ACHN (cell line): ENCODE measurements at regions not wholly inside any gene's neighbourhood (a gene's known extent, or its start where the extent isn't known, plus 50 kb on each side); places are given as distances from the start of the nearest gene placed in this dataset.

Experiments used
- DNase-seq: peaks from one replicate; pipeline ENCODE4 v3.0.0-alpha.2; 2015
- in situ Hi-C: cut with HindIII; loops from 2 replicates; pipeline ENCODE4 v1.10.0; 2017; ENCODE audit warnings: low sequenced_read_pairs, low pct_ligation_motif_present, low pct_unique_long_range_greater_than_20kb

DNA sequence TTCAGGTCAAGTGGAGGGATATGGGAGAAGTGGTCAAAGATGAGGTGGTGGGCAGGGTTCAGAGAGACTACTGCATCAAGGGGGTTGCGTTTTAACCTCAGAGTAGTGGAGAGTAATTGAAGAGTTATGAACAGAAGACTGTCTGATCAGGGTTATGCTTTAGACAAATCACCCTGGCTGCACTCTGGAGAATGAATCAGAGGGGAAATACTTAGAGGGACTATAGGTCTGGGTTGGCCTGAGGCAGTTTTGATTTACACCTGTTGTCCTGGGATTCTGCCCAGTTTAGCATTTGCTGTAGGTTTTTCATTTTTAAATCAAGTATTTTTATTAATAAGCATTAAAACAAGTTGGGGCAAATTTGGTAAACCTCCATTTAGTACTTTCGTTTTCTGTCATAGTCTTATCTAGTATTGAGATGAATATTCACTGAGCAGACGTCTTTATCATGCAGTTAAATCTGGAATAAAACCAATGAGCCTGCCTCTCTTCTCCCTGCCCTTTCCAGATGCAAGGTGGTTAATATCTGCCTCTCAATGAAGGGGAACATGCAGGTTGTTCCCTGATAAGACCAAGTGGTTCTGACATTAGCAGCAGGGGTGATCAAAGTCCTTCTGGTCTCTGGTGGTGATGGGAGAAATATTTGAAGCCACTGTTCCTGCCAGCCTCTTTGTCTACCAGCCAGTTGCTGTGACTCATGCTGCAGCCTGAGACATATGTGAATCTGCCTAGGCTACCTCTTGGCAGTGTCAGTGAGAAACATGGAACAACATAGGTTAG is 116.0 kb upstream of the RPS6KA3 start:
- no peak for DNase-seq
- in situ Hi-C loops, result no loop called here

DNA sequence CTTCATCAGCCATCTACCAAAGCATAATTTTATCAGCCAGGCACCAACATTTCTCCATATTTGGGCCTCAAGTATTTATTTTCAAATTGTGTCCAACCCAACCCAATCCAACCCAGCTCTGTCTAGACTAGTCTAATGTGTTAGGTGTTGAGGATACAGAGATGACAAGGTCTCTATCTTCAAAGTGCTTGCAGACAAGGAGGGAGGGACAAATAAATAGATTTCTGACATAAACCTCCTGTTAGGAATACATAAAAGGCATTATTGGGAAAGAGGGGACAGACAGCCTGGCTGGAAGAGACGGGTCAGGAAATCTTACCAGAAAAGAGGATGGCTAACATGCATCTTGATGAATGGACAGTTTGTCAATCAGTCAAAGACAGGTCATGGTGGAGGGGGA is 115.4 kb upstream of the RPS6KA3 start:
- DNase-seq, result no peak

DNA sequence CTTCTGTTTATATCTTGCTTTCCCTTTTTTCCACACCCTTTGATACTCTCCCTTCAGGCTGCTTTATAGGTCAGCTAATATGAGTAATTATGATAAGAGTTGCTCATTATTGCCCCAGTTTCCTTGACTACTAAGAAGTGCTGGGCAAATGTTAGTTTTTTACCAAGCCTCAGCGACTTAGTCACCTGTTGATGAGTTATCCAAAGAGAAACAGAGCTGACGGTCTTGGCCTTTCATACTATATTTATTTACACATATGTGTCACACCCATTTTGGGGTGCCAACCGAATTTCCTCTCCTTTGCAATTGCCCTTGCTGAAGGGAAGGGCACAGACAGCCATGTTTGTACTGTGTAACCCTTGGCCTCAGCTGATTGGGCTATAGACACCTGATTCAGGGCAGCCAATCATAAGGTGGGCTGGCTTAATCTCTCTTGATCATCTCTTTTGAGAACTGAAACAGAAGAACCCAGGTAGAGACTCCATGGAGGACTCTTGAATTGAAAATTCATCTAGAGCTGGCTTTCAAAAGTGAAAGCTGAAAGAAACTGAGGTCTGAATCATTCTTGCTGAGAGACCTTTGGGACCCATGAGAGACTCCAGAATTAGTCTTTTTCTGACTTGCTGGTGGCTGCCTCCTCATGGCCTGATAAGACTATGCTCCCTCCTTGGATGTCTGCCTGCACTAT is 111.7 kb upstream of the RPS6KA3 start:
- no peak for DNase-seq
- in situ Hi-C loops, result no loop called here

More for the DNA sequence above, 115.4 kb upstream of the RPS6KA3 start:
- in situ Hi-C loops, result no loop called here

DNA sequence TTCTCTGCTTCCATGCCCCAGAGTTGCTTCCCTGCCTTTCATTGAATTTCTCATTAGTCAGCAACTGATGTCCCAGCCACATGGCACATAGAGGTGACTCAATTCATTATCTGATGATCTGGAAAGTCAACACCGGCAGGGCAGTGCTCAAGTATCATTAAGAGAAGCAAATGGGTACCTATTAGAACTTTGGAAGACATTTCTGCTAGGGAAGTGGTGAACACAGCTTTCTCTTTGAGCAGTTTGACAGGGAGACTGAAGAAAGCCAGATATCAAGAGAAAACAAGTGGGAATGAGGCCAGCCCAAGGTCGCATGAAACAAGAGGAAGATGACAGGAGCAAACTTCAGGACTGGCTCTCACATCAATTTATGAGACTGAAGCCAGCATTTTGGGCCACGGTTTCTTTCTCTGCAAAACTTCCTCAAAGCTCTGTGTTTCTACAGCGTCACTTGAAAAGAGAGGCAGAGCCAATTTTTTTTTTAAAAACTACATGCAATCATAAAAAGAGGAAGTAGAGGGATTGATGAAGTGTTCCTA is 108.3 kb upstream of the RPS6KA3 start:
- DNase-seq, result no peak
- in situ Hi-C loops, result no loop called here

DNA sequence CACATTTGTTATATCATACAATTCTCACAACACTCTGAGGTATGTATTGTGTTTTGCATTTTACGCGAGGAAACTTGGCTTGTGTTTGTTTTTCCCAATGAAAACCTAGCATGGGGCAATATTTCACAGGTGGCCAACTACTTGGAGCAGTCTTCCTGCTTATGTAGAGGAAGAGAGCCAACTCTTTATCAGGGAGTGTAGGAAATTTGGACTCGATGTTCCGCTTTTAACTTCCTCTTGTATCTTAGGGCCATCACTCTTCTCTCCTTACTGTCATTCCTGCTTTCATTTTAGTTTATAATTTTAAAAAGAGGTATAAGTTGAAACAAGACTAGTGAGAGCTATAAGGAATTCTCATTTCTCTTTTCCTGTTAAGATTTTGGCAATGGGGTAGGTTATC is 107.7 kb upstream of the RPS6KA3 start:
- in situ Hi-C loops, result no loop called here
- no peak for DNase-seq

DNA sequence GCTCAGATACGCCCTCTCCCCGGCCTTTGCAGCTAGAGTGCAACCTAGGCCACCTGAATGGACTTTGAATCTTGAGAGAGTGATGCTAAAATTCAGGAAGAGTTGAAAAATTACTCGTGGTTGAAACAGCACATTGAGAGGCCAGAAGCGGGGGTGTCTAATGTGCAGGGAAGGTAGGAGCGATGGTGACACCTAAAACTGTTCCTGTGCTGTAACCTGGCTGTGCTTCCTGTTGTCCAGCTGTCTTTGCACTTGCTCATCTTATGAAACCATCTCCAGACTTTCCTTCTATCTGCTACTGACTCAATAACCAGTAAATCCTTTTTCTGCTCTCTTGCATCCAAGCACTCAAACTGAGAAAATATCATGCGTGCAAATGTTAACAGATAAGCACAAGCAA is 106.4 kb upstream of the RPS6KA3 start:
- DNase-seq, result no peak
- in situ Hi-C loops, result no loop called here

DNA sequence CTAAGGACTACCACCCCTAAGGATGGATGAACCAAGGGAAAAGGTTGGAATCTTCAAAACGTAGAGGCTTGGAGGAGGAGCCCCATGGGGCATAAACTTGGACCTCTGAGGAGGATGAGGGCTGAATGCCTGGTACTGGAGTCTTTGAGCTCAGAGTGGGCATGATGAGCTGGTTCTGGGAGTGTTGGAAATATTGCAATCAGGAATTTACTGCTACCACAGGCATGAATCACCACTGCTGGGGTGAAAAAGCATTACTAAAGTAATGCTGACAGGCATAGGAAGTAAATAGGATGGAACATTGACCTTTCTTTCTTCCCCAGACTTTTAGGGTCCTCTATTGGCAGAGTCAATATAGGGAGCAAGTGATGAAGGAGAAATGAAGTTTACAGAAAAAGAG is 105.8 kb upstream of the RPS6KA3 start:
- no peak for DNase-seq
- in situ Hi-C loops, result no loop called here

DNA sequence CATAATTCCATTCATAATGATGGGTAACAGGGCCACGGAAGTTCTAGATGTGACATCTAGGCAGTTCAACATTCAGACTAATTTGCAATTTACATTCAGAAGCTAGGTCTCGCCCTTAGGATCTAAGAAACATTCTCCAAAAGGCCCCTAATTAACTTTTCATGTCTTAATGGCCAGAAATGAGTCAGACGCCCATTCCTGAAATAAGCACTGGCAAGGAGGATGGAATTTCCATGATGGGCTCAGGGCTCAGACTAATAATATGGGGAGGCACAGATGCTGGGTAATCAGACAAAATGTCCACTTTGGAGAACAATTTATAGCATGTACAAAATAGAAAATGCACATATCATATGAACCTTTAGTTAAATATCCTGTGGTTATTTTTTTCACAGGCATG is 102.8 kb upstream of the RPS6KA3 start:
- DNase-seq, result no peak

DNA sequence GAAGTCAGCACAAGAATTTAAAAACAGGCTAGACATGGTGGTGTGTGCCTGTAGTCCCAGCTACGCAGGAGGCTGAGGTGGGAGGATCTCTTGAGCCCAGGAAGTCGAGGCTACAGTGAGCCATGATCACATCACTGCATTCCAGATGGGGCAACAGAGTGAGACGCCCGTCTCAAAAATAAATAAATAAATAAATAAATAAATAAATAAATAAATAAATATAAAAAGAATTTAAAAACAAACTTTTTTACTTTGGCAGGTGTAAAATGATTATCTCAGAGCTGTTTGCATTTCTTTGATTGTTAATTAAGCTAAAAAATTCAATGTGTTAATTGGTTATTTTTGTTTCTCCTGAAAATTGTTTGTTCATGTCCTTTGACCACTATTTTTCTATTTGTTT is 97.5 kb upstream of the RPS6KA3 start:
- in situ Hi-C loops, result no loop called here
- DNase-seq, result no peak

More for the DNA sequence above, 102.8 kb upstream of the RPS6KA3 start:
- in situ Hi-C loops, result no loop called here

DNA sequence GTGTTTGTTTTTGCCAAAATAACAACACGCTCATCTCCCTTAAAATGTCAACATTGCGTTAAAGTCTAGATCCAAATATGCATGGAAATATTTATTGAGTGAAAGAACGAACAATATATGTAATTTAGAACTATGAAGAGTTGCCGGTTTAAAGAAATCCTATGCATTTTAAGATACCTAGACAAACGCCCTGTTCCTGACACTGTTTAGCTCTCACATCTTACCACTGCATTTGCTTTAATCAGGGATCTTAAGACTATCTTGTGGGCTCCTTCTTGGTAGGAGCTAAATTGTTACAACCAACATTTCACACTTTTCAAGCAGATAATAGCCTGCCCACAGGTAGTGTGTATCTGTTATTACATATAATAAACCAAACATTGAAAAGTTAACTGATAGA is 96.6 kb upstream of the RPS6KA3 start:
- DNase-seq, result no peak
- in situ Hi-C loops, result no loop called here

DNA sequence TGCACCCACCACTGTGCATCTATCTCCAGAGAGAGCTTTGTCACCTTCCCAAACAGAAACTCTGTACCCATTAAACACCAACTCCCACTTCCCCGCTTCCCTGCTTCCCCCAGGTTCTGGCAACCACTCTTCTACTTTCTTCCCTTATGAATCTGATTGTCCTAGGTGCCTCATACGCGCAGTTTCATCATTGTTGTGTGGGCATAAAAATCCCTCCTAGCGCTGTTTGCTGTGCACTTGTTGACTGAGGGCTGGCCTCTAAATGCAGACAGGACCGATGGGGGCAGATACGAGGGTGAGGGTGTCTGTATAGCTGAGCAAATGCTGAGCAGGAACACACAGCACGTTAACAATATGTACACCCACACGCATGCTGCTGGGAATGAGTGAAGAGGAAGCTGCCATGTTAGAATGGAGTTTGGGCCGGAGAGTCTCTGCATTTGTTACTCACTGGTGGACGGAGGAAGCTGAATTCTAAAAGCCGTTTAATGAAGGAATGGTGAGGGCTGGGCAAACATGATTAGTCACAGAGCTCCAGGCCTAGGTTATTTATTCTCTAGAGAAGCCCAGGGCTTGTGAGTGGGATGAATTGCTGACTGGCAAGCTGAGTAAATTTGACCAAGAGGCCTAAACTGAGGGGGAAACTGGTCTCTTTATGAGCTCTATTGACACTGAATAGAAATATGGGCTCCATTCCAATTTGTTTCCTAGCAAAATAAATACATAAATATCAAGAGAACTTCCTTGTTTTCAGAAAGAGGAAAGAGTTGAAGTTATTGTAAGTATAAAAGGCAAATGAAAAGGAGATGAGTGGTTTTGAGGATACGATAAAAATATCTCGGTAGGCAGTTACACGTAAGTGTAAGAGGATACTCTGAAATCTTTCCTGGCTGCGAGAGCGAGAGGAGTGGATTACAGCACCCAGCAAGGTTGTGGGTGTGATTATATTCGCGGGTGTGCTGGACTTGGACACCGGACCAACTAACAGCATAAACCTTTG is 95.9 kb upstream of the RPS6KA3 start:
- DNase-seq, result peak; percentile 32
- in situ Hi-C loops, result no loop called here

DNA sequence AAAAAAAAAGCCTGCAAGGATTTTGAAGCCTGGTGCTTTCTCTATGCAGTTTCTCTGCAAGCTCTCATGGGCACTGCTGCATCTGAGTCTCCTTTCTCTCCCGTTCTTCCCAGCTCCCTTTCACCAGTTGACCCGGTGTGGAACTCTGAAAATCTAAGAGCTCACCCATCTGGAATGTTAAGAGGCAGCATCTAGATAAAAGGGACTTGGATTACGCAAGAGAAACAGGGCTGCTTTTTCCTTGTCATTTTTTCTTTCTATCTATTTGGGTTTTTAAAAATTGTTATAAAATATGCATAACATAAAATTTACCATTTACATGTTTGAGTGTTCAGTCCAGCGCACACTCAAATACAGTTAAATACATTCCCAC is 95.2 kb upstream of the RPS6KA3 start:
- in situ Hi-C loops, result no loop called here
- DNase-seq, result no peak

DNA sequence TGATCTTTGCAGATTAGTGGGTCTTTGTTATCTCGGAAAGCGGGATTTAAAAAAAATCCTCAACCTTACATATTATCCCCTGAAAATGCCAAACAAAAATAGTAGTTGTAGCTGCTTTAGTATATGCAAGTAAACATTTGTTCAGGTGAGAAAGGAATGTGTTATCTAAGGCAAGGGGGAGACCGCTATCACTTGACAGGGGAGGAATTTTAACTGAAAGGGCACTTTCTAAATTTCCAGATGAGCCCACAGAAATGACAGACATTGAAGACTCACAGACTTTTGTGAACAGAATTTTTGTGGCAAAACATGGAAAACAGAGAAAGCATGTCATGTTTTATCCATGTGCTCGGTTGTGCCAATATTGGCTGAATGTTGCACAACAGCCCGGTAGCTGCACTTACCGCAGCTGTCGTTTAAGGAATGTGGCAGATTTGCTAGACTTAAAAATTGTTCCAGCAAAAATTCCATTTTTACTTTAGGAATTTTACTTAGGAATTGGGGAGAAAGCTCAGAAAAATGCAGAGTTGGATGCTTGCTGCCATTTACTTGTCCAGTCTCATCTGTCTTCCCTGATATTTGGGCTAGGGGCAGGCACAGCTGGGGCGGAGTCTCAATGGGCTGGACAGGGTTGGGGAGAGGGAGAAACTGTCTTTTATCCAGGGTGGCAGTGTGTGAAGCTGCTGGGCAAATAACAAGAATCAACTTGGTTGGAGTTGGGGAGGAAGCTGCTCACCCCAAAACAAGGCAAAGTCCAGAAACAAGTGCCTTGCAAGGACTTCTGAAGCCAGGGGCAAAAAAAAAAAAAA is 94.6 kb upstream of the RPS6KA3 start:
- in situ Hi-C loops, result no loop called here
- no peak for DNase-seq

DNA sequence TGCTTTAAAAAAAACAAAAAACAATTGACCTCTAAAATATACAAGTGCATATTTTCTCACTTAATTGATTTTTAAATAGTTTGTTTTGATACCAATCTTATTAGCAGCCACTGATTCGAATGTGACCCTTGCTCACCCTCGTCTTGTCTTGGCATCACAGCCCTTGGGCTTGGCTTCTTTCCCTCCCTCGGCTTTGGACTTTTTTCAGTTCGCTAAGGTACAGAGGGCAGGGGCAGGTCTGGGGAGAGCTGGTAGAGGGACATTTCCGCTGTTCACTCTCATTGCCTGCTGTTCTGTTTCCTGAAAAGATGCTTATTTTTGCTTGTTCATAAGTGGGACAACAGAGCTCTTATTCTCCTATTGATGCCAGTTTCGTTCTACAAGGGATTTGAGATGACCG is 88.5 kb upstream of the RPS6KA3 start:
- no peak for DNase-seq
- in situ Hi-C loops, result no loop called here

DNA sequence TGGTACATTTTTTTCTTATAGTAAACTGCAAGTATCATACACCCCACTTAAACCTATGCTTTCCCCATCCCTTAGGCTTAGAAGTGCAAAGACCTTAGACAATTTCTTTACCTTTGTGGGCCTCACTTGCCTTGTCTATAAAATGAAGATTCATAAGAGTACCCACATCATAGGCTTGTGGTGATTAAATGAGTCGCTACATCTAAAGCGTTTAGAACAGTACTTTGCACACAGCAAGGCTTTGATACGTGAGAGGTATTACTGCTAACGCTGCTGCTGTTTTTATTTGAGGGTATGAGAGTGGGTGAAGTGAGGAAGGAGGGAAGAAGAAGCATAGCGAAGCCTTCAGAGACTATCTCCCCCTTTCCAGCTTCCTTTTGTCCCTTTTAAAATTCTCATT is 87.8 kb upstream of the RPS6KA3 start:
- in situ Hi-C loops, result no loop called here
- no peak for DNase-seq

DNA sequence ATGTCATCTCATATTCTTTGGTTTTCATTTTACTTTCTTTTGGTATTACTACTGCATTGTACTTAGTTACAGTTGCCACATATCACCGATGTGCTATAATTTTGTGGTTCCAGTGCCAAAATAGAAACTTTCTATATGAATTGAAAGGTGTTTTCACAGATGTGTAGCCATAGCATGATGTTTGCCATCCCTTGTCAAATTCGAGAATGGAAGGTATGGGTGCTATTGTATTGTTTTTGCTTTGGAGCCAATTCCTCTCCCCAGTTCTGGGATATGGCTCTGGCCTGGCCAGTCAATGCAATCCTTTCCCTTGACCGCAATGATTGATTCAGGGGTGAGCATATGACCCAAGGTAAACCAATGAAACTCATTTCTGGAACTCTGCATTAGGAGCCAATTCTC is 86.2 kb upstream of the RPS6KA3 start:
- DNase-seq, result no peak
- in situ Hi-C loops, result no loop called here

DNA sequence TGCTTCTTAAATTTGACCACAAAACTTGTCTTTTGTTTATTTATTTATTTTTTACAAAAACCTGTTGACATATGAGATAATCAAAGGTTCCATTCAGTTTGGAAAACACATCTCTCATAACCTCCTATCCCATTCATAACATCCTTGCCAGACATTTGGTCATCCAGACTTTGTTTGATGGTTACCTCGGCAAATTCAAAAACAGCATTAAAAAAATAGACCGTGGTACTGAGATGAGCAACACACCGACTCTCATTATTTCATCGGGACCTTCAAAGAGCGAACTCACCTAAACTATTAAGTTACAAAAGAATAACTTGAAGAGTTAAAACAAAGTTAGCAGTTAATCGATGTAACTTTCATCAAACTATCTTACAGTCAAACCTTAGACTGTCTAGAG is 85.8 kb upstream of the RPS6KA3 start:
- DNase-seq, result no peak
- in situ Hi-C loops, result no loop called here

DNA sequence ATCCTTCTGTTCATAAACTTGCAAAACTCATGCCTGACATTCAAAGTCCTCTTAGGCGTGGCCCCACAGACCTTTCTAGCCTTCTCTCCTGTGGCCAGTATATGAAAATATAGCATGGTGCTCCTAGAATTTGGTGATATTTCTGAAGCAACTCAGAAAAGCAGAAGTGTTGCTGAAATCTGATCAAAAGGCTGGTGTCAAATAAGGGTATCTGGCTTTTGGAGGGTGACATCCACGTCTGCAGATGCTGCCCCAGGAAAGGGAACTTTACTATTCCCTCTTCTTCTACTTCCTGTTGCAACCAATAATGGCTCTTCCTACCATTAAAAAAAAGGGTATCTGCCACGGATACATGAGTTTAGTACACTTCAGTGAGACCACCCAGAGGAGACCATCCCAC is 83.9 kb upstream of the RPS6KA3 start:
- in situ Hi-C loops, result no loop called here
- no peak for DNase-seq
